BE2C (cell line): ENCODE measurements at regions not wholly inside any gene's neighbourhood (a gene's known extent, or its start where the extent isn't known, plus 50 kb on each side); places are given as distances from the start of the nearest gene placed in this dataset.

Experiments used
- DNase-seq: peaks from one replicate; pipeline ENCODE4 v3.0.0-alpha.2; 2020
- H3K27me3 ChIP-seq: fragments of 250-450 bp; sonication (Bioruptor Pico); 2 replicates; pipeline ENCODE4 v1.5.1; 2020; ENCODE audit warnings: mild to moderate bottlenecking
- H3K36me3 ChIP-seq: fragments of 250-450 bp; sonication (Bioruptor Pico); 2 replicates; pipeline ENCODE4 v1.5.1; 2020; ENCODE audit warnings: mild to moderate bottlenecking
- H3K4me1 ChIP-seq: fragments of 250-450 bp; sonication (Bioruptor Pico); 2 replicates; pipeline ENCODE4 v1.5.1; 2020
- H3K4me3 ChIP-seq: 2 replicates; pipeline ENCODE4 v1.5.1; 2011; ENCODE audit warnings: low read depth, low read length
- H3K9me3 ChIP-seq: fragments of 250-450 bp; sonication (Bioruptor Pico); 2 replicates; pipeline ENCODE4 v1.5.1; 2020
- TF ChIP-seq, protein P1 (sequence below): IDR thresholded peaks from 2 replicates; pipeline ENCODE4 v1.5.1; 2012; ENCODE audit warnings: mild to moderate bottlenecking, low read depth, low read length

DNA sequence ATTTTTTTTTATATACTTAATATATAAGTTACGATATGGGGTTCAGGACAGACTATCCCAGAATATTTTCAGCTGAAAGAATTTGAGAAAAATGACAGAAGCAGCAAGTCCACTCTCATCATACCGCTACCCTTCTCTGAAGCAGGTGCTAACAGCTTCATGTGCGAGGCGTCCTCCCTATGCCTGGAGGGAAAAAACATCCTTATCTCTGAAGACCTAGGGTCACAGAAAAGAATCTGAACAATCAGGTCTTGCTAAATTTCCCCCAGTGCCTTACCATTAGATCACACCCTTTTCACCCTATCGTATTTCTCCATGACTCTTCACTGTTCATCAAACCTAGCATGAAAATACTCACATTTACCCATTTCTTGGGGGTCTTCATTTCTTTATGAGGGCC is 51.9 kb upstream of the CREB1 start:
- no peak overlapping the region for H3K4me3 ChIP-seq
- TF ChIP-seq, protein P1, sequence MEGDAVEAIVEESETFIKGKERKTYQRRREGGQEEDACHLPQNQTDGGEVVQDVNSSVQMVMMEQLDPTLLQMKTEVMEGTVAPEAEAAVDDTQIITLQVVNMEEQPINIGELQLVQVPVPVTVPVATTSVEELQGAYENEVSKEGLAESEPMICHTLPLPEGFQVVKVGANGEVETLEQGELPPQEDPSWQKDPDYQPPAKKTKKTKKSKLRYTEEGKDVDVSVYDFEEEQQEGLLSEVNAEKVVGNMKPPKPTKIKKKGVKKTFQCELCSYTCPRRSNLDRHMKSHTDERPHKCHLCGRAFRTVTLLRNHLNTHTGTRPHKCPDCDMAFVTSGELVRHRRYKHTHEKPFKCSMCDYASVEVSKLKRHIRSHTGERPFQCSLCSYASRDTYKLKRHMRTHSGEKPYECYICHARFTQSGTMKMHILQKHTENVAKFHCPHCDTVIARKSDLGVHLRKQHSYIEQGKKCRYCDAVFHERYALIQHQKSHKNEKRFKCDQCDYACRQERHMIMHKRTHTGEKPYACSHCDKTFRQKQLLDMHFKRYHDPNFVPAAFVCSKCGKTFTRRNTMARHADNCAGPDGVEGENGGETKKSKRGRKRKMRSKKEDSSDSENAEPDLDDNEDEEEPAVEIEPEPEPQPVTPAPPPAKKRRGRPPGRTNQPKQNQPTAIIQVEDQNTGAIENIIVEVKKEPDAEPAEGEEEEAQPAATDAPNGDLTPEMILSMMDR: no peak
- DNase-seq: no peak
- H3K4me1 ChIP-seq: peaks cover 10% of the 10 kb centered on the region
- no peaks in the 10 kb centered on the region for H3K36me3 ChIP-seq
- H3K27me3 ChIP-seq: no peaks in the 10 kb centered on the region
- no peaks in the 10 kb centered on the region for H3K9me3 ChIP-seq

DNA sequence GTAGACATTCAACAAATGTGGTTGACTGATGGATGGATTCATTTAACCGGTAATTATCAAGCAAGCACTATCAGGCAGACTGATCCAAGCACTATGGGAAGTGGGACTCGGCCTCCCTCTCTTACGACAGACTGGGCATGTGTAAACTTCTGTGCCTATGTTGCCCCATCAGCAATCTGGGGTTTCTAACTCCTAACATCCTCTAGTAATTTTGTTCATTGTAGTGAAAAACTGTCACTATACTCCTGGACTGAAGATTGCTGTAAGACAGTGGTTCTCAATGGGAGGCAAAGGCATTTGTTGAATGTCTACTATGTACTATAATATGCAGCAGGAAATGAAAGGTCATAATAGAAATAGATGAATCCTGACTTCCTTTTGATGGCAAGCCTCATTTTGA is 51.2 kb upstream of the CREB1 start:
- H3K4me1 ChIP-seq: peaks cover 5% of the 10 kb centered on the region
- DNase-seq: no peak
- H3K27me3 ChIP-seq: no peaks in the 10 kb centered on the region
- TF ChIP-seq, protein P1: no peak
- no peaks in the 10 kb centered on the region for H3K36me3 ChIP-seq
- H3K4me3 ChIP-seq: no peak overlapping the region
- H3K9me3 ChIP-seq: no peaks in the 10 kb centered on the region

DNA sequence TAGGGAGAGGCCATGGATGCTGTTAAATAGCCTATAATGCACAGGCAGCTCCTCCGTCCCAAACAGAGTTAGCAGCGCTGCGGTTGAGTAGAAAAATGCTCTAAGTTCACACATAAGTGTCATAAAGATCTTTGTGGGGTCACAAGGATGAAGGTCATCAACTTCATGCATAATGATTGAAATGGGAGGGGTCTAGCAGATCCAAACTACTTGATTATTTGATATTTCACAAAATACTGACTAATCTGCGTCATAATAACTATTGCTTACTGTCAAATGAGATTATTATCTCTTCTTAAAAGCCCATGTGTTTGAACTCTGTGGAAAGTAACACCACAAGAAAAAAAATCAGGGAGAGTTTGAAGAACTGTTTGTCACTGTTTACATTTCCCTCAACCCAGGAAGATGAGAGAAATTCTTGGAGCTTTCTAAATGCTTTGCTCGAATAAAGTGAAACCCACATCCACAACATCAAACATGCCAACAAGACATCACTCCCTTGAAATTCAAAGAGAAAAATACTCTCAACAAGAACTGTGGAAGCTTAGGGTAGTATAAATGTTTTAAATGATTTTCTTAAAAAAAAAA is 50.5 kb upstream of the CREB1 start:
- Histone ChIP-seq H3K27me3 (no peaks in the 10 kb centered on the region), H3K4me1 (peaks cover 3% of the 10 kb centered on the region; the same call in 1 of the 2 replicates), H3K9me3 (no peaks in the 10 kb centered on the region), H3K4me3 (no peak overlapping the region), H3K36me3 (no peaks in the 10 kb centered on the region)
- no peak for DNase-seq
- TF ChIP-seq, protein P1: no peak
